HG03097 (cell line): ENCODE measurements at regions not wholly inside any gene's neighbourhood (a gene's known extent, or its start where the extent isn't known, plus 50 kb on each side); places are given as distances from the start of the nearest gene placed in this dataset.
A peak's percentile ranks its signal among the peaks of the same experiment; 100 is the strongest.
"Not testable (repeated sequence)": the region's sequence is repeated elsewhere in the genome, so short reads cannot be mapped to it uniquely, and the experiment has no call there.

Source experiments
- ATAC-seq: cut with Tn5 transposase; IDR thresholded peaks from one replicate; pipeline ENCODE4 v1.9.1; 2021; ENCODE audit not compliant: unreplicated experiment, low FRiP score

- ATAC-seq: not testable (repeated sequence)
These were observed 51.5 kb downstream of the PPIAL4A start for GRCh38 chr1:120941066-120941465.

- not testable (repeated sequence) for ATAC-seq
These were observed 52.3 kb downstream of the PPIAL4A start for GRCh38 chr1:120941836-120942217.

- peak; percentile 56 for ATAC-seq
These were observed 52.8 kb downstream of the PPIAL4A start for GRCh38 chr1:120942218-120942944.

- ATAC-seq: not testable (repeated sequence)
These were observed 53.4 kb downstream of the PPIAL4A start for GRCh38 chr1:120942945-120943319.

GRCh38 chr1:120944691-120945090 is 55.1 kb downstream of the PPIAL4A start:
- ATAC-seq: not testable (repeated sequence)

- not testable (repeated sequence) for ATAC-seq
These were observed 55.6 kb downstream of the PPIAL4A start for GRCh38 chr1:120945122-120945521.

- ATAC-seq: not testable (repeated sequence)
These were observed 57.5 kb downstream of the PPIAL4A start for GRCh38 chr1:120947114-120947513.

- ATAC-seq: not testable (repeated sequence)
These were observed 60.2 kb downstream of the PPIAL4A start for GRCh38 chr1:120949724-120950123.

- ATAC-seq: not testable (repeated sequence)
These were observed 61.1 kb downstream of the PPIAL4A start for GRCh38 chr1:120950633-120951032.

GRCh38 chr1:120951100-120951499 is 61.5 kb downstream of the PPIAL4A start:
- not testable (repeated sequence) for ATAC-seq

GRCh38 chr1:120952207-120952870 is 62.8 kb downstream of the PPIAL4A start:
- not testable (repeated sequence) for ATAC-seq

- not testable (repeated sequence) for ATAC-seq
These were observed 63.3 kb downstream of the PPIAL4A start for GRCh38 chr1:120952871-120953265.

- no peak for ATAC-seq
These were observed 65.2 kb downstream of the PPIAL4A start for GRCh38 chr1:120954736-120955135.

- ATAC-seq: not testable (repeated sequence)
These were observed 66.4 kb downstream of the PPIAL4A start for GRCh38 chr1:120955961-120956360.

GRCh38 chr1:120966018-120966417 is 76.4 kb downstream of the PPIAL4A start:
- ATAC-seq: not testable (repeated sequence)

GRCh38 chr1:120972863-120973262 is 83.3 kb downstream of the PPIAL4A start:
- not testable (repeated sequence) for ATAC-seq

GRCh38 chr1:120973836-120974235 is 84.3 kb downstream of the PPIAL4A start:
- ATAC-seq: not testable (repeated sequence)

- not testable (repeated sequence) for ATAC-seq
These were observed 87.7 kb downstream of the PPIAL4A start for GRCh38 chr1:120977279-120977678.

- ATAC-seq: not testable (repeated sequence)
These were observed 92.0 kb downstream of the PPIAL4A start for GRCh38 chr1:120981489-120982094.

GRCh38 chr1:120994614-120995013 is 105.0 kb downstream of the PPIAL4A start:
- not testable (repeated sequence) for ATAC-seq

- not testable (repeated sequence) for ATAC-seq
These were observed 105.5 kb downstream of the PPIAL4A start for GRCh38 chr1:120995025-120995424.
